Hepatocyte (in vitro differentiated cells): ENCODE measurements at regions not wholly inside any gene's neighbourhood (a gene's known extent, or its start where the extent isn't known, plus 50 kb on each side); places are given as distances from the start of the nearest gene placed in this dataset.

Experiments used
- DNase-seq: peaks from one replicate; pipeline ENCODE4 v3.0.0-alpha.2; 2016; ENCODE audit warnings: low spot score
- H2AFZ ChIP-seq: fragments of 200-600 bp; sonication (generic); 2 replicates; pipeline ENCODE4 v1.6.0; 2016; ENCODE audit warnings: antibody characterized with exemption, mild to moderate bottlenecking
- H3K27ac ChIP-seq: fragments of 200-600 bp; sonication (generic); 2 replicates; pipeline ENCODE4 v1.5.1; 2016; ENCODE audit warnings: mild to moderate bottlenecking
- H3K27me3 ChIP-seq: fragments of 200-600 bp; sonication (generic); 2 replicates; pipeline ENCODE4 v1.6.1; 2016
- H3K36me3 ChIP-seq: fragments of 200-600 bp; sonication (generic); replicated peaks from 2 replicates; pipeline ENCODE4 v1.5.1; 2016; ENCODE audit warnings: low read depth; ENCODE audit not compliant: insufficient read depth
- H3K4me1 ChIP-seq: fragments of 200-600 bp; sonication (generic); 2 replicates; pipeline ENCODE4 v1.5.1; 2016; ENCODE audit warnings: mild to moderate bottlenecking, moderate library complexity; ENCODE audit not compliant: insufficient read depth
- H3K4me2 ChIP-seq: fragments of 200-600 bp; sonication (generic); 2 replicates; pipeline ENCODE4 v1.6.0; 2016
- H3K4me3 ChIP-seq: fragments of 200-600 bp; sonication (generic); 2 replicates; pipeline ENCODE4 v1.5.1; 2016; ENCODE audit warnings: mild to moderate bottlenecking
- H3K79me2 ChIP-seq: fragments of 200-600 bp; sonication (generic); 2 replicates; pipeline ENCODE4 v1.6.0; 2017; ENCODE audit warnings: mild to moderate bottlenecking
- H3K9me2 ChIP-seq: fragments of 200-600 bp; sonication (generic); replicated peaks from 2 replicates; pipeline ENCODE4 v1.6.0; 2017; ENCODE audit warnings: mild to moderate bottlenecking; ENCODE audit not compliant: insufficient read depth
- H3K9me3 ChIP-seq: fragments of 200-600 bp; sonication (generic); 2 replicates; pipeline ENCODE4 v1.5.1; 2016; ENCODE audit warnings: low read depth, mild to moderate bottlenecking
- H4K20me1 ChIP-seq: fragments of 200-600 bp; sonication (generic); 2 replicates; pipeline ENCODE4 v1.6.0; 2016; ENCODE audit warnings: mild to moderate bottlenecking; ENCODE audit not compliant: insufficient read depth, poor library complexity, severe bottlenecking
- EZH2 ChIP-seq: fragments of 200-600 bp; sonication (generic); IDR thresholded peaks from 2 replicates; pipeline ENCODE4 v1.6.1; 2016; ENCODE audit warnings: antibody characterized with exemption, mild to moderate bottlenecking, borderline replicate concordance
- EZH2phosphoT487 ChIP-seq: fragments of 200-600 bp; sonication (generic); IDR thresholded peaks from one replicate; pipeline ENCODE4 v1.6.1; 2018; ENCODE audit warnings: antibody characterized with exemption, mild to moderate bottlenecking, low read depth, moderate library complexity; ENCODE audit not compliant: unreplicated experiment, severe bottlenecking
- WGBS: methylation state at CpG from one replicate; pipeline ENCODE4 v1.1.6; 2016; ENCODE audit warnings: low lambda C conversion rate; ENCODE audit errors: missing lambda C conversion rate; 5-methylcytosine and 5-hydroxymethylcytosine counted together
- TF ChIP-seq, protein P1 (sequence below): fragments of 200-600 bp; sonication (generic); IDR thresholded peaks from 2 replicates; pipeline ENCODE4 v1.5.1; 2016; ENCODE audit warnings: antibody characterized with exemption, mild to moderate bottlenecking; ENCODE audit not compliant: poor library complexity

DNA sequence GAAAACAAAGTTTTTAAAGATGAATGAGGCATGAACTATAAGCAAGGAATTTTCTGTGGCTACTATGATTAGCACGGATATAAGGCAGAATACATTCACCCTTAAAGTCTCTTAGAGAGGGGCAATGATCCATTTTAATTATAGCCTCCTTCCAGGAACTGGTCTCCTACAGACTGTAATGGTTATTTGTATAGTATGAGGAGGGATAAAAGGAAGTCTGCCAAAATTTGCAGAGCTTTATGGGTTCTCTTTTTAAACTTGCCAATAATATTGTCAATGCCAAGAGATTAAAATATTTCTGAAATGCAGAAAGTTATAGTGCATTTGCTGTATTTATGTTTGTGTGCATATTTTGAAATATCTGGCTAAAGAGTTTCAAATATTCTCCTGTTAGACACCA lies 271.4 kb upstream of the LUZP2 start:
- TF ChIP-seq, protein P1, sequence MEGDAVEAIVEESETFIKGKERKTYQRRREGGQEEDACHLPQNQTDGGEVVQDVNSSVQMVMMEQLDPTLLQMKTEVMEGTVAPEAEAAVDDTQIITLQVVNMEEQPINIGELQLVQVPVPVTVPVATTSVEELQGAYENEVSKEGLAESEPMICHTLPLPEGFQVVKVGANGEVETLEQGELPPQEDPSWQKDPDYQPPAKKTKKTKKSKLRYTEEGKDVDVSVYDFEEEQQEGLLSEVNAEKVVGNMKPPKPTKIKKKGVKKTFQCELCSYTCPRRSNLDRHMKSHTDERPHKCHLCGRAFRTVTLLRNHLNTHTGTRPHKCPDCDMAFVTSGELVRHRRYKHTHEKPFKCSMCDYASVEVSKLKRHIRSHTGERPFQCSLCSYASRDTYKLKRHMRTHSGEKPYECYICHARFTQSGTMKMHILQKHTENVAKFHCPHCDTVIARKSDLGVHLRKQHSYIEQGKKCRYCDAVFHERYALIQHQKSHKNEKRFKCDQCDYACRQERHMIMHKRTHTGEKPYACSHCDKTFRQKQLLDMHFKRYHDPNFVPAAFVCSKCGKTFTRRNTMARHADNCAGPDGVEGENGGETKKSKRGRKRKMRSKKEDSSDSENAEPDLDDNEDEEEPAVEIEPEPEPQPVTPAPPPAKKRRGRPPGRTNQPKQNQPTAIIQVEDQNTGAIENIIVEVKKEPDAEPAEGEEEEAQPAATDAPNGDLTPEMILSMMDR = no peak
- TF ChIP-seq EZH2 (no peak), EZH2phosphoT487 (no peak)

DNA sequence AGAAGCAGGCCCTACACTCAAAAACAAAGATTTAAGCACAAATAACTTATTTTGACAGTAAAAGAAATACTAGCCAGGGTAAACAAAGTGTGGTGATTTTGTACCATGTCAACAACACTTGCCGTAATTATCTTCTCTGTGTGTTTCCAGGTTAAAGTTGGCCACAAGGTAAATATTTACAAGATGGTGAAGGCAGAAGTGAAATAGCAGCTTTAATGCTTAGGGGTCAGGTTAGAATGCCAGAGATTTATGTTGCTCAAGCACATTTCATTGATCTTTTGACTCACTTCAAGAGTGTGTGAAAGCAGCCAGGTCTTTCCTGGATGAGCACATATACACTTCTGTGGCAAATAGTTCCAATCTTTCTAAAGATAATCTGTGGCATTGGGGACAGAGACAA lies 270.2 kb upstream of the LUZP2 start:
- H3K9me2 ChIP-seq = no peaks in the 10 kb centered on the region
- peaks cover 3% of the 10 kb centered on the region for H3K4me1 ChIP-seq
- 25% methylated on average over 1 of the region's 1 CpG for WGBS
- no peaks in the 10 kb centered on the region for H3K9me3 ChIP-seq
- no peaks in the 10 kb centered on the region for H3K79me2 ChIP-seq
- no peak overlapping the region for H3K4me2 ChIP-seq
- no peak overlapping the region for H3K4me3 ChIP-seq
- no peak for DNase-seq
- H4K20me1 ChIP-seq = no peaks in the 10 kb centered on the region
- no peaks in the 10 kb centered on the region for H3K27me3 ChIP-seq
- no peak overlapping the region for H2AFZ ChIP-seq
- TF ChIP-seq, protein P1 = no peak
- TF ChIP-seq EZH2phosphoT487 = no peak
- TF ChIP-seq EZH2 = no peak
- no peak overlapping the region for H3K27ac ChIP-seq
- no peaks in the 10 kb centered on the region for H3K36me3 ChIP-seq

More for the DNA sequence above, 271.4 kb upstream of the LUZP2 start:
- no peaks in the 10 kb centered on the region for H3K9me3 ChIP-seq
- no peaks in the 10 kb centered on the region for H3K36me3 ChIP-seq
- no peaks in the 10 kb centered on the region for H3K27me3 ChIP-seq
- H3K79me2 ChIP-seq = no peaks in the 10 kb centered on the region
- H3K9me2 ChIP-seq = no peaks in the 10 kb centered on the region
- WGBS = 80% methylated on average over 1 of the region's 1 CpG
- no peak overlapping the region for H2AFZ ChIP-seq
- H3K4me3 ChIP-seq = no peak overlapping the region
- DNase-seq = no peak
- H3K4me1 ChIP-seq = peaks cover 3% of the 10 kb centered on the region
- H3K27ac ChIP-seq = no peak overlapping the region
- H4K20me1 ChIP-seq = no peaks in the 10 kb centered on the region
- H3K4me2 ChIP-seq = no peak overlapping the region

DNA sequence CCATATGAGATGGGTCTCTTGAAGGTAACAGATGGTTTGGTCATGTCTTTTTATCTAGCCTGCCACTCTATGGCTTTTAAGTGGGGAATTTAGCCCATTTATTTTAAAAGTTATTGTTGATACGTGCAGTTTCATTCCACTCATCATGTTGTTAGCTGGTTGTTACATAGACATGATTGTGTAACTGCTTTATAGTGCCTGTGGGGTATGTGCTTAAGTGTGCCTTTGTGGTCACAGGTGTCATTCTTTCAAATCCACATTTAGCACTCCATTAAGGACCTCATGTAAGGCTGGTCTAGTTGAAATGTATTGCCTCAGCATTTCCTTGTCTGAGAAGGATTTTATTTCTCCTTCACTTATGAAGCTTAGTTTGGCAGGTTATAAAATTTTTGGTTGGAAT lies 263.8 kb upstream of the LUZP2 start:
- H3K4me2 ChIP-seq = no peak overlapping the region
- WGBS = 84% methylated on average over 1 of the region's 1 CpG
- DNase-seq = no peak
- no peak for TF ChIP-seq EZH2phosphoT487
- no peak for TF ChIP-seq EZH2
- TF ChIP-seq, protein P1 = no peak
- H2AFZ ChIP-seq = no peak overlapping the region
- H3K9me2 ChIP-seq = no peaks in the 10 kb centered on the region
- no peaks in the 10 kb centered on the region for H4K20me1 ChIP-seq
- H3K4me1 ChIP-seq = no peaks in the 10 kb centered on the region
- H3K9me3 ChIP-seq = no peaks in the 10 kb centered on the region
- no peaks in the 10 kb centered on the region for H3K79me2 ChIP-seq
- no peak overlapping the region for H3K4me3 ChIP-seq
- H3K27ac ChIP-seq = no peak overlapping the region
- no peaks in the 10 kb centered on the region for H3K36me3 ChIP-seq
- no peaks in the 10 kb centered on the region for H3K27me3 ChIP-seq
